GM18505 (cell line): ENCODE measurements at regions not wholly inside any gene's neighbourhood (a gene's known extent, or its start where the extent isn't known, plus 50 kb on each side); places are given as distances from the start of the nearest gene placed in this dataset.

Experiments
- ATAC-seq: cut with Tn5 transposase; IDR thresholded peaks from one replicate; pipeline ENCODE4 v1.9.1; 2021; ENCODE audit not compliant: unreplicated experiment
- POLR2A ChIP-seq: IDR thresholded peaks from 4 replicates; pipeline ENCODE4 v1.6.1; 2011; ENCODE audit warnings: borderline replicate concordance; ENCODE audit not compliant: insufficient read depth, insufficient read length; ENCODE audit errors: extremely low read depth

GRCh38 chr12:132389526-132390286 lies 60.3 kb upstream of the GALNT9 start:
- ATAC-seq = no peak
- TF ChIP-seq POLR2A = no peak

GRCh38 chr12:132389026-132389425 lies 59.6 kb upstream of the GALNT9 start:
- TF ChIP-seq POLR2A = no peak
- ATAC-seq = no peak

- TF ChIP-seq POLR2A = no peak
- ATAC-seq = no peak
Observed at GRCh38 chr12:132388379-132389015, 59.1 kb upstream of the GALNT9 start.

GRCh38 chr12:132386926-132387497 lies 57.6 kb upstream of the GALNT9 start:
- no peak for ATAC-seq
- TF ChIP-seq POLR2A = no peak

- no peak for TF ChIP-seq POLR2A
- ATAC-seq = no peak
Observed at GRCh38 chr12:132385923-132386751, 56.7 kb upstream of the GALNT9 start.

- no peak for ATAC-seq
- no peak for TF ChIP-seq POLR2A
Observed at GRCh38 chr12:132384916-132385774, 55.8 kb upstream of the GALNT9 start.

GRCh38 chr12:132380641-132381040 lies 51.3 kb upstream of the GALNT9 start:
- TF ChIP-seq POLR2A = no peak
- ATAC-seq = no peak

- TF ChIP-seq POLR2A = no peak
Observed at GRCh38 chr12:132379996-132380395, 50.6 kb upstream of the GALNT9 start.

GRCh38 chr12:132379576-132379975 lies 50.2 kb upstream of the GALNT9 start:
- TF ChIP-seq POLR2A = no peak
- no peak for ATAC-seq

More at GRCh38 chr12:132379996-132380395, 50.6 kb upstream of the GALNT9 start:
- no peak for ATAC-seq
